HCT116 (cell line): ENCODE measurements at regions not wholly inside any gene's neighbourhood (a gene's known extent, or its start where the extent isn't known, plus 50 kb on each side); places are given as distances from the start of the nearest gene placed in this dataset.

Source experiments
- ATAC-seq: fragments of 200-7000 bp; cut with Tn5 transposase; 2 replicates; pipeline ENCODE4 v1.9.1; 2020; ENCODE audit warnings: mild to moderate bottlenecking, moderate library complexity
- BruUV-seq: library from RNA; stranded (reverse); fragments of 400-500 nt; replicated peaks from 2 replicates; lab custom pipeline; 2021; lab: Mats Ljungman, UMichigan
- CTCF ChIA-PET: fragments of 300-600 bp; sonication (Branson Sonifier 250); formaldehyde crosslinking; loops from one replicate; lab custom pipeline; 2021; ENCODE audit warnings: antibody characterized with exemption; lab: Charles Lee
- POLR2A ChIA-PET: fragments of 300-600, 350-600 bp; sonication (Branson Sonifier 250); formaldehyde crosslinking; loops from one replicate; lab custom pipeline; 2021; ENCODE audit warnings: antibody characterized with exemption; lab: Charles Lee
- RAD21 ChIA-PET, 2 experiments: fragments of 300-600 bp; sonication (Branson Sonifier 250); formaldehyde crosslinking; loops; one replicate each; lab custom pipeline; 2023; ENCODE audit warnings: low total read pairs in 2 of 2; ENCODE audit not compliant: uncharacterized antibody in 2 of 2, unreplicated experiment in 2 of 2, low non-redundant PET in 1 of 2; lab: Charles Lee
- DNase-seq: peaks from one replicate; pipeline ENCODE4 v3.0.0-alpha.2; 2010; ENCODE audit warnings: low read depth, low spot score
- H2AFZ ChIP-seq: fragments of 200-600 bp; shearing (Covaris generic), sonication (generic); 2 replicates; pipeline ENCODE4 v1.6.1; 2017; ENCODE audit warnings: low read depth, mixed run types, mixed read lengths, antibody characterized with exemption, low read length; ENCODE audit not compliant: poor library complexity, severe bottlenecking
- H3K27ac ChIP-seq: 2 replicates; pipeline ENCODE4 v1.5.1; 2012; ENCODE audit warnings: low read depth, low read length
- H3K27me3 ChIP-seq: fragments of 200-600 bp; sonication (generic); 2 replicates; pipeline ENCODE4 v1.6.1; 2016; ENCODE audit warnings: mixed run types, low read length, mixed read lengths; ENCODE audit not compliant: insufficient read depth
- H3K36me3 ChIP-seq, 2 experiments: fragments of 200-500 bp in 1 of 2; fragments of 200-600 bp in 1 of 2; sonication (Bioruptor generic) in 1 of 2; sonication (generic) in 1 of 2; 2 replicates each; pipeline versions ENCODE4 v1.5.1 to v1.6.1; 2014 to 2016; ENCODE audit warnings: low read length in 2 of 2, inconsistent platforms in 1 of 2, mixed read lengths in 1 of 2, mixed run types in 1 of 2; ENCODE audit not compliant: insufficient read depth in 2 of 2, control insufficient read depth in 1 of 2
- H3K4me1 ChIP-seq, 2 experiments: fragments of 200-600 bp in 1 of 2; sonication (generic) in 1 of 2; 2 replicates each; pipeline versions ENCODE4 v1.5.1 to v1.6.1; 2012 to 2017; ENCODE audit warnings: low read length in 2 of 2, inconsistent platforms in 1 of 2, mild to moderate bottlenecking in 1 of 2, mixed read lengths in 1 of 2, mixed run types in 1 of 2, moderate library complexity in 1 of 2; ENCODE audit not compliant: insufficient read depth in 2 of 2, control insufficient read depth in 1 of 2
- H3K4me2 ChIP-seq: fragments of 200-600 bp; sonication (generic); 2 replicates; pipeline ENCODE4 v1.6.1; 2017; ENCODE audit warnings: mixed run types, low read length, mixed read lengths
- H3K4me3 ChIP-seq, 2 experiments: fragments of 200-600 bp in 1 of 2; sonication (generic) in 1 of 2; replicated peaks in 1 of 2; 2 replicates each; pipeline ENCODE4 v1.5.1; 2011 to 2016; ENCODE audit warnings: low read length in 2 of 2, control low read depth in 1 of 2, low read depth in 1 of 2, mild to moderate bottlenecking in 1 of 2, mixed read lengths in 1 of 2, mixed run types in 1 of 2
- H3K79me2 ChIP-seq: fragments of 200-600 bp; sonication (generic); 2 replicates; pipeline ENCODE4 v1.6.1; 2017; ENCODE audit warnings: mild to moderate bottlenecking, mixed run types, low read length, moderate library complexity, mixed read lengths; ENCODE audit not compliant: insufficient read depth
- H3K9ac ChIP-seq: fragments of 200-600 bp; sonication (generic); 2 replicates; pipeline ENCODE4 v1.6.1; 2016; ENCODE audit warnings: low read length, mixed read lengths
- H3K9me2 ChIP-seq: fragments of 200-600 bp; sonication (generic), shearing (Covaris generic); 2 replicates; pipeline ENCODE4 v1.6.1; 2017; ENCODE audit warnings: mixed run types, mild to moderate bottlenecking, moderate library complexity; ENCODE audit not compliant: insufficient read depth
- H3K9me3 ChIP-seq, 2 experiments: fragments of 200-500 bp in 1 of 2; fragments of 200-600 bp in 1 of 2; sonication (Bioruptor generic) in 1 of 2; sonication (generic) in 1 of 2; 2 replicates each; pipeline ENCODE4 v1.6.1; 2014 to 2017; ENCODE audit warnings: low read length in 2 of 2, mixed read lengths in 2 of 2, inconsistent platforms in 1 of 2, low read depth in 1 of 2, mild to moderate bottlenecking in 1 of 2, mixed run types in 1 of 2, moderate library complexity in 1 of 2; ENCODE audit not compliant: control insufficient read depth in 1 of 2, insufficient read depth in 1 of 2
- H4K20me1 ChIP-seq: fragments of 200-600 bp; sonication (generic), shearing (Covaris generic); 2 replicates; pipeline ENCODE4 v1.6.1; 2017; ENCODE audit warnings: mixed run types, mild to moderate bottlenecking, moderate library complexity; ENCODE audit not compliant: insufficient read depth
- CBX3 ChIP-seq: IDR thresholded peaks from 2 replicates; pipeline ENCODE4 v1.6.1; 2012; ENCODE audit warnings: low read depth
- POLR2A ChIP-seq: IDR thresholded peaks from 2 replicates; pipeline ENCODE4 v1.7.0; 2011; ENCODE audit warnings: borderline replicate concordance; ENCODE audit not compliant: insufficient read depth, insufficient read length; ENCODE audit errors: extremely low read depth
- RAD21 ChIP-seq: IDR thresholded peaks from 2 replicates; pipeline ENCODE4 v1.6.1; 2012; ENCODE audit warnings: low read depth, mild to moderate bottlenecking
- SP1 ChIP-seq: IDR thresholded peaks from 2 replicates; pipeline ENCODE4 v1.6.1; 2012; ENCODE audit warnings: low read depth
- ZBTB33 ChIP-seq: IDR thresholded peaks from 2 replicates; pipeline ENCODE4 v1.6.1; 2011; ENCODE audit warnings: mild to moderate bottlenecking, low read length, moderate library complexity; ENCODE audit not compliant: insufficient replicate concordance; ENCODE audit errors: extremely low read depth
- intact Hi-C: fragments of 100-400 bp; cut with micrococcal nuclease; formaldehyde crosslinking; loops from 2 replicates; pipeline ENCODE4 v1.10.0; 2022
- TF ChIP-seq, protein P1 (sequence below), 3 experiments: fragments of 200-600 bp in 1 of 3; sonication (generic) in 1 of 3; IDR thresholded peaks in 2 of 3; conservative IDR thresholded peaks in 1 of 3; 2 replicates each; pipeline ENCODE4 v1.5.1; 2012 to 2017; ENCODE audit warnings: low read depth in 2 of 3, low read length in 2 of 3, antibody characterized with exemption in 1 of 3, borderline replicate concordance in 1 of 3, control low read depth in 1 of 3, mild to moderate bottlenecking in 1 of 3, mixed read lengths in 1 of 3, mixed run types in 1 of 3, moderate library complexity in 1 of 3; ENCODE audit not compliant: insufficient read depth in 1 of 3
- TF ChIP-seq, protein P2 (sequence below): IDR thresholded peaks from 2 replicates; pipeline ENCODE4 v1.6.1; 2012

- POLR2A ChIA-PET: no interaction called here
- BruUV-seq: no TSS peak
These were observed 638.7 kb upstream of the FANCL start for GRCh38 chr2:58879834-58880233.

More at GRCh38 chr2:58879834-58880233, 638.7 kb upstream of the FANCL start:
- TF ChIP-seq, protein P1, sequence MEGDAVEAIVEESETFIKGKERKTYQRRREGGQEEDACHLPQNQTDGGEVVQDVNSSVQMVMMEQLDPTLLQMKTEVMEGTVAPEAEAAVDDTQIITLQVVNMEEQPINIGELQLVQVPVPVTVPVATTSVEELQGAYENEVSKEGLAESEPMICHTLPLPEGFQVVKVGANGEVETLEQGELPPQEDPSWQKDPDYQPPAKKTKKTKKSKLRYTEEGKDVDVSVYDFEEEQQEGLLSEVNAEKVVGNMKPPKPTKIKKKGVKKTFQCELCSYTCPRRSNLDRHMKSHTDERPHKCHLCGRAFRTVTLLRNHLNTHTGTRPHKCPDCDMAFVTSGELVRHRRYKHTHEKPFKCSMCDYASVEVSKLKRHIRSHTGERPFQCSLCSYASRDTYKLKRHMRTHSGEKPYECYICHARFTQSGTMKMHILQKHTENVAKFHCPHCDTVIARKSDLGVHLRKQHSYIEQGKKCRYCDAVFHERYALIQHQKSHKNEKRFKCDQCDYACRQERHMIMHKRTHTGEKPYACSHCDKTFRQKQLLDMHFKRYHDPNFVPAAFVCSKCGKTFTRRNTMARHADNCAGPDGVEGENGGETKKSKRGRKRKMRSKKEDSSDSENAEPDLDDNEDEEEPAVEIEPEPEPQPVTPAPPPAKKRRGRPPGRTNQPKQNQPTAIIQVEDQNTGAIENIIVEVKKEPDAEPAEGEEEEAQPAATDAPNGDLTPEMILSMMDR (IDR thresholded peaks at IDR 0.05 in 2 of 3, conservative IDR thresholded peaks at IDR 0.05 in 1 of 3; ENCODE audit: borderline replicate concordance in 1 of 3, insufficient read depth in 1 of 3, low read depth in 2 of 3, low read length in 2 of 3): no peak
- no peak for TF ChIP-seq POLR2A
- no peak for TF ChIP-seq CBX3
- no peak for TF ChIP-seq ZBTB33
- TF ChIP-seq SP1: no peak
- no peak for TF ChIP-seq RAD21
- TF ChIP-seq, protein P2, sequence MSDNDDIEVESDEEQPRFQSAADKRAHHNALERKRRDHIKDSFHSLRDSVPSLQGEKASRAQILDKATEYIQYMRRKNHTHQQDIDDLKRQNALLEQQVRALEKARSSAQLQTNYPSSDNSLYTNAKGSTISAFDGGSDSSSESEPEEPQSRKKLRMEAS: no peak
- H3K4me3 ChIP-seq: no peak overlapping the region
- no peaks in the 10 kb centered on the region for H3K9me3 ChIP-seq
- no peaks in the 10 kb centered on the region for H3K9me2 ChIP-seq
- no peak overlapping the region for H3K4me2 ChIP-seq
- no peak overlapping the region for H2AFZ ChIP-seq
- CTCF ChIA-PET: no interaction called here
- no peaks in the 10 kb centered on the region for H3K36me3 ChIP-seq
- H3K27me3 ChIP-seq: peaks cover 7% of the 10 kb centered on the region
- no peaks in the 10 kb centered on the region for H3K4me1 ChIP-seq
- H3K79me2 ChIP-seq: no peaks in the 10 kb centered on the region
- H4K20me1 ChIP-seq: no peaks in the 10 kb centered on the region
- intact Hi-C loops: no loop called here
- ATAC-seq: no peak
- no peak overlapping the region for H3K27ac ChIP-seq
- RAD21 ChIA-PET: no interaction called here
- no peak for DNase-seq
- H3K9ac ChIP-seq: no peak overlapping the region
